ENCODE measurements at regions not wholly inside any gene's neighbourhood (a gene's known extent, or its start where the extent isn't known, plus 50 kb on each side); places are given as distances from the start of the nearest gene placed in this dataset.

- no peak for DNase-seq (ENCODE audit: low spot score)
- intact Hi-C loops (cut with micrococcal nuclease; ENCODE audit: unreplicated experiment) = no loop called here
Observed at GRCh38 chr5:87755360-87755759, 342.6 kb upstream of the CCNH start.

GRCh38 chr5:87754009-87754757 is 341.5 kb upstream of the CCNH start:
- CTCF ChIA-PET (ENCODE audit: unreplicated experiment) = no interaction called here
- TF ChIP-seq EZH2phosphoT487 (IDR thresholded peaks at IDR 0.05; ENCODE audit: borderline replicate concordance, low read depth, low read length) (no peak), CTCF (conservative IDR thresholded peaks at IDR 0.05; ENCODE audit: low read length) (no peak)

More at GRCh38 chr5:87755360-87755759, 342.6 kb upstream of the CCNH start:
- Histone ChIP-seq H3K9me2 (ENCODE audit: insufficient read depth, low read length) (no peaks in the 10 kb centered on the region), H3K27ac (ENCODE audit: low read depth, low read length, poor library complexity, severe bottlenecking) (no peak overlapping the region), H2AFZ (ENCODE audit: low read length) (no peak overlapping the region), H3K79me2 (ENCODE audit: insufficient read depth, low read depth, low read length) (no peaks in the 10 kb centered on the region), H3K9me3 (ENCODE audit: low read length) (no peaks in the 10 kb centered on the region), H3K4me2 (ENCODE audit: low read length) (no peak overlapping the region), H3K36me3 (ENCODE audit: insufficient read depth, low read length) (no peaks in the 10 kb centered on the region), H3K4me1 (ENCODE audit: insufficient read depth, low read length, poor library complexity, severe bottlenecking) (no peaks in the 10 kb centered on the region), H3K4me3 (ENCODE audit: low read depth, low read length, poor library complexity, severe bottlenecking) (no peak overlapping the region), H4K20me1 (ENCODE audit: insufficient read depth, low read length) (no peaks in the 10 kb centered on the region)
- POLR2A ChIA-PET = interaction anchor here (0.7 kb wide), 1 partner anchor 1538 kb away, joined by 3 read pairs; no protein-coding TSS in a partner anchor
- TF ChIP-seq CTCF (conservative IDR thresholded peaks at IDR 0.05; ENCODE audit: low read length) (no peak), EZH2phosphoT487 (IDR thresholded peaks at IDR 0.05; ENCODE audit: borderline replicate concordance, low read depth, low read length) (no peak)
- CTCF ChIA-PET (ENCODE audit: unreplicated experiment) = no interaction called here
- no TSS peak for BruUV-seq (replicated peaks)

GRCh38 chr5:87752362-87752761 is 339.6 kb upstream of the CCNH start:
- H3K79me2 ChIP-seq (ENCODE audit: insufficient read depth, low read depth, low read length) = no peaks in the 10 kb centered on the region
- no peak overlapping the region for H3K4me3 ChIP-seq (ENCODE audit: low read depth, low read length, poor library complexity, severe bottlenecking)
- no peaks in the 10 kb centered on the region for H3K4me1 ChIP-seq (ENCODE audit: insufficient read depth, low read length, poor library complexity, severe bottlenecking)
- intact Hi-C loops (cut with micrococcal nuclease; ENCODE audit: unreplicated experiment) = no loop called here
- no peak overlapping the region for H3K27ac ChIP-seq (ENCODE audit: low read depth, low read length, poor library complexity, severe bottlenecking)
- H4K20me1 ChIP-seq (ENCODE audit: insufficient read depth, low read length) = no peaks in the 10 kb centered on the region
- no peak overlapping the region for H3K4me2 ChIP-seq (ENCODE audit: low read length)
- ChIA-PET POLR2A (no interaction called here), CTCF (ENCODE audit: unreplicated experiment) (no interaction called here)
- TF ChIP-seq EZH2phosphoT487 (IDR thresholded peaks at IDR 0.05; ENCODE audit: borderline replicate concordance, low read depth, low read length) (no peak), CTCF (conservative IDR thresholded peaks at IDR 0.05; ENCODE audit: low read length) (no peak)
- BruUV-seq (replicated peaks) = no TSS peak
- no peak overlapping the region for H2AFZ ChIP-seq (ENCODE audit: low read length)
- H3K9me3 ChIP-seq (ENCODE audit: low read length) = no peaks in the 10 kb centered on the region
- no peak for DNase-seq (ENCODE audit: low spot score)
- H3K9me2 ChIP-seq (ENCODE audit: insufficient read depth, low read length) = no peaks in the 10 kb centered on the region
- H3K36me3 ChIP-seq (ENCODE audit: insufficient read depth, low read length) = no peaks in the 10 kb centered on the region

More at GRCh38 chr5:87754009-87754757, 341.5 kb upstream of the CCNH start:
- no peak for DNase-seq (ENCODE audit: low spot score)
- BruUV-seq (replicated peaks) = no TSS peak
- no peaks in the 10 kb centered on the region for H3K79me2 ChIP-seq (ENCODE audit: insufficient read depth, low read depth, low read length)
- no peak overlapping the region for H3K4me3 ChIP-seq (ENCODE audit: low read depth, low read length, poor library complexity, severe bottlenecking)
- H3K9me3 ChIP-seq (ENCODE audit: low read length) = no peaks in the 10 kb centered on the region
- no peak overlapping the region for H3K4me2 ChIP-seq (ENCODE audit: low read length)
- intact Hi-C loops (cut with micrococcal nuclease; ENCODE audit: unreplicated experiment) = no loop called here
- H4K20me1 ChIP-seq (ENCODE audit: insufficient read depth, low read length) = no peaks in the 10 kb centered on the region
- POLR2A ChIA-PET = no interaction called here
- H3K27ac ChIP-seq (ENCODE audit: low read depth, low read length, poor library complexity, severe bottlenecking) = no peak overlapping the region
- no peaks in the 10 kb centered on the region for H3K9me2 ChIP-seq (ENCODE audit: insufficient read depth, low read length)
- no peaks in the 10 kb centered on the region for H3K36me3 ChIP-seq (ENCODE audit: insufficient read depth, low read length)
- no peak overlapping the region for H2AFZ ChIP-seq (ENCODE audit: low read length)
- no peaks in the 10 kb centered on the region for H3K4me1 ChIP-seq (ENCODE audit: insufficient read depth, low read length, poor library complexity, severe bottlenecking)

Data from OCI-LY7 (cell line).